Keratinocyte (primary cell): ENCODE measurements at regions not wholly inside any gene's neighbourhood (a gene's known extent, or its start where the extent isn't known, plus 50 kb on each side); places are given as distances from the start of the nearest gene placed in this dataset.

Source experiments
- DNase-seq: peaks from one replicate; pipeline ENCODE4 v3.0.0-alpha.2; 2011; ENCODE audit warnings: low read depth, missing footprints, low spot score
- FAIRE-seq: peaks from 2 replicates; lab custom pipeline; 2011; peaks lifted over from hg19 to GRCh38; lab: Jason Lieb, UNC
- H2AFZ ChIP-seq: 2 replicates; pipeline ENCODE4 v1.6.0; 2012; ENCODE audit warnings: low read length, control low read depth, inconsistent platforms; ENCODE audit not compliant: control insufficient read depth
- H3K27ac ChIP-seq: 2 replicates; pipeline ENCODE4 v1.5.1; 2011; ENCODE audit warnings: low read length; ENCODE audit not compliant: control insufficient read depth, insufficient read depth
- H3K27me3 ChIP-seq: 3 replicates; pipeline ENCODE4 v1.6.0; 2011; ENCODE audit warnings: low read length; ENCODE audit not compliant: control insufficient read depth, insufficient read depth; ENCODE audit errors: extremely low read depth
- H3K36me3 ChIP-seq, 2 experiments: 2 replicates in 1 of 2; 3 replicates in 1 of 2; pipeline ENCODE4 v1.5.1; 2011; ENCODE audit warnings: low read length in 2 of 2, mild to moderate bottlenecking in 1 of 2; ENCODE audit not compliant: control insufficient read depth in 2 of 2, insufficient read depth in 2 of 2; ENCODE audit errors: extremely low read depth in 1 of 2
- H3K4me1 ChIP-seq: 3 replicates; pipeline ENCODE4 v1.5.1; 2011; ENCODE audit warnings: low read length; ENCODE audit not compliant: control insufficient read depth, insufficient read depth; ENCODE audit errors: extremely low read depth
- H3K4me2 ChIP-seq: 3 replicates; pipeline ENCODE4 v1.6.0; 2011; ENCODE audit warnings: low read depth, low read length; ENCODE audit not compliant: control insufficient read depth, insufficient read depth; ENCODE audit errors: extremely low read depth
- H3K4me3 ChIP-seq, 3 experiments: fragments of 200-600 bp in 1 of 3; sonication (generic) in 1 of 3; 2 replicates in 2 of 3; 3 replicates in 1 of 3; pipeline ENCODE4 v1.5.1; 2011 to 2016; ENCODE audit warnings: low read length in 3 of 3, mild to moderate bottlenecking in 3 of 3, control low read depth in 2 of 3, inconsistent platforms in 1 of 3, low read depth in 1 of 3, mixed read lengths in 1 of 3, mixed run types in 1 of 3, moderate library complexity in 1 of 3; ENCODE audit not compliant: control insufficient read depth in 2 of 3, insufficient read depth in 2 of 3; ENCODE audit errors: extremely low read depth in 1 of 3
- H3K79me2 ChIP-seq: 2 replicates; pipeline ENCODE4 v1.6.0; 2012; ENCODE audit warnings: low read length; ENCODE audit not compliant: control insufficient read depth, insufficient read depth
- H3K9ac ChIP-seq: 3 replicates; pipeline ENCODE4 v1.6.0; 2011; ENCODE audit warnings: low read length; ENCODE audit not compliant: control insufficient read depth, insufficient read depth; ENCODE audit errors: extremely low read depth
- H3K9me1 ChIP-seq: 3 replicates; pipeline ENCODE4 v1.6.0; 2011; ENCODE audit warnings: low read length; ENCODE audit not compliant: control insufficient read depth, insufficient read depth; ENCODE audit errors: extremely low read depth
- H3K9me3 ChIP-seq: 2 replicates; pipeline ENCODE4 v1.5.1; 2012; ENCODE audit warnings: low read depth, low read length; ENCODE audit not compliant: control insufficient read depth
- H4K20me1 ChIP-seq: 3 replicates; pipeline ENCODE4 v1.6.0; 2011; ENCODE audit warnings: low read length; ENCODE audit not compliant: control insufficient read depth, insufficient read depth; ENCODE audit errors: extremely low read depth
- EZH2 ChIP-seq: IDR thresholded peaks from one replicate; pipeline ENCODE4 v1.6.1; 2012; ENCODE audit warnings: inconsistent platforms, mild to moderate bottlenecking, low read length, moderate library complexity
- dilution Hi-C: fragments of 300-500 bp; cut with MboI; formaldehyde crosslinking; loops from one replicate; pipeline ENCODE4 v1.7.0; 2020; ENCODE audit warnings: low sequenced_read_pairs; ENCODE audit not compliant: extremely low pct_ligation_motif_present
- TF ChIP-seq, protein P1 (sequence below), 3 experiments: IDR thresholded peaks in 1 of 3; conservative IDR thresholded peaks in 1 of 3; optimal IDR thresholded peaks in 1 of 3; 2 replicates in 2 of 3; 3 replicates in 1 of 3; pipeline versions ENCODE3 to v1.5.1; 2011; ENCODE audit warnings: low read length in 3 of 3, mild to moderate bottlenecking in 3 of 3, moderate library complexity in 2 of 3, control low read depth in 1 of 3, inconsistent platforms in 1 of 3; ENCODE audit not compliant: insufficient read depth in 2 of 3; ENCODE audit errors: extremely low read depth in 1 of 3

DNA sequence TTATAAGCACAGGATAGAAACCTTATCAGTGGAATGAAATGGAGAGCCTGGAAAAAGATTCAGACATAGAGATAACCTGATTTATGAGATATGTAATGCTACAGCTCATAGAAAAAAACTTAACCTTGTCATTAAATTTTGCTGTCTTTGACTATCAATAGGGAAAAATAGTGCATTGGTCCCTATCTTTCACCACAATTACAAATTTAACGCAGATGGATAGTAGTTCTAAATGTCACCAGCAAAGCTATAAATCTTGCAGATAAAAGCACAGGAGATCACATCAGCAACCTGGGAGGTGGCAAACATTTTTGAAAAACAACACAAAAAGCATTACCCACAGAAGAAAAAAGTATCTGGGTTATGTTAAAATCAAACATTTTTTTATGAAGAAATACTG, 831.6 kb downstream of the BRINP3 start:
- Histone ChIP-seq H3K4me1 (no peaks in the 10 kb centered on the region), H3K27me3 (no peaks in the 10 kb centered on the region), H3K9me1 (no peaks in the 10 kb centered on the region), H3K36me3 (no peaks in the 10 kb centered on the region), H3K9me3 (no peaks in the 10 kb centered on the region), H3K79me2 (no peaks in the 10 kb centered on the region), H3K4me3 (no peak overlapping the region), H2AFZ (no peak overlapping the region), H4K20me1 (no peaks in the 10 kb centered on the region), H3K9ac (no peak overlapping the region), H3K4me2 (no peak overlapping the region), H3K27ac (no peak overlapping the region)
- DNase-seq (no peak), FAIRE-seq (no peak)
- TF ChIP-seq, protein P1, sequence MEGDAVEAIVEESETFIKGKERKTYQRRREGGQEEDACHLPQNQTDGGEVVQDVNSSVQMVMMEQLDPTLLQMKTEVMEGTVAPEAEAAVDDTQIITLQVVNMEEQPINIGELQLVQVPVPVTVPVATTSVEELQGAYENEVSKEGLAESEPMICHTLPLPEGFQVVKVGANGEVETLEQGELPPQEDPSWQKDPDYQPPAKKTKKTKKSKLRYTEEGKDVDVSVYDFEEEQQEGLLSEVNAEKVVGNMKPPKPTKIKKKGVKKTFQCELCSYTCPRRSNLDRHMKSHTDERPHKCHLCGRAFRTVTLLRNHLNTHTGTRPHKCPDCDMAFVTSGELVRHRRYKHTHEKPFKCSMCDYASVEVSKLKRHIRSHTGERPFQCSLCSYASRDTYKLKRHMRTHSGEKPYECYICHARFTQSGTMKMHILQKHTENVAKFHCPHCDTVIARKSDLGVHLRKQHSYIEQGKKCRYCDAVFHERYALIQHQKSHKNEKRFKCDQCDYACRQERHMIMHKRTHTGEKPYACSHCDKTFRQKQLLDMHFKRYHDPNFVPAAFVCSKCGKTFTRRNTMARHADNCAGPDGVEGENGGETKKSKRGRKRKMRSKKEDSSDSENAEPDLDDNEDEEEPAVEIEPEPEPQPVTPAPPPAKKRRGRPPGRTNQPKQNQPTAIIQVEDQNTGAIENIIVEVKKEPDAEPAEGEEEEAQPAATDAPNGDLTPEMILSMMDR (optimal IDR thresholded peaks at IDR 0.05 in 1 of 3, IDR thresholded peaks at IDR 0.05 in 1 of 3, conservative IDR thresholded peaks at IDR 0.05 in 1 of 3; ENCODE audit: extremely low read depth in 1 of 3, insufficient read depth in 2 of 3, low read length in 3 of 3), result no peak
- no peak for TF ChIP-seq EZH2
- dilution Hi-C loops, result no loop called here

DNA sequence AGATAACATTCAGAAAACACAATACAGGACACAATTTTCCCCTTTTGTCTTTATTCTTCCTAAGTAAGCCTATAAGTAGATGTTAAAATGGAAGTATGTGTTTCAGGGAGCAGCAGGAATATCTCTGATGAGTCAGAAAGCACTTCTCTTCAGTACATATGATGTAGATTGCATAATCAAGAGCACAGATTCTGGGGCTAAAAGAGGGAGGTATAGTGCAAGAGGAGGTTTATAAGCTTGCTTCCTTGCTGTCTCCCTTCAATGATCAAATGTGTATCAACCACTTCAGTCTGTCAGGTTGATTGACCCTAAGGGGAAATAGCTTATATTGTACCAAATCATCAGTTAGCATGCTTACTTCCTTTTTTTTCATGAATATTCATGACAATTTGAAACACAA, 822.8 kb downstream of the BRINP3 start:
- Histone ChIP-seq H4K20me1 (no peaks in the 10 kb centered on the region), H3K9me3 (no peaks in the 10 kb centered on the region), H2AFZ (no peak overlapping the region), H3K4me1 (peaks cover 6% of the 10 kb centered on the region), H3K36me3 (no peaks in the 10 kb centered on the region), H3K79me2 (no peaks in the 10 kb centered on the region), H3K4me3 (no peak overlapping the region), H3K4me2 (no peak overlapping the region), H3K9me1 (no peaks in the 10 kb centered on the region), H3K9ac (no peak overlapping the region), H3K27ac (no peak overlapping the region), H3K27me3 (no peaks in the 10 kb centered on the region)
- DNase-seq, result no peak
- TF ChIP-seq EZH2, result no peak
- TF ChIP-seq, protein P1 (optimal IDR thresholded peaks at IDR 0.05 in 1 of 3, IDR thresholded peaks at IDR 0.05 in 1 of 3, conservative IDR thresholded peaks at IDR 0.05 in 1 of 3; ENCODE audit: extremely low read depth in 1 of 3, insufficient read depth in 2 of 3, low read length in 3 of 3), result no peak
- dilution Hi-C loops, result no loop called here
- FAIRE-seq, result peak; percentile 32
